Stimulated activated CD8-positive, alpha-beta memory T cell treated with anti-CD3 and anti-CD28 coated beads, Interleukin-4, amount 100 ng/mL, for 24 hours (primary cell): ENCODE measurements at regions not wholly inside any gene's neighbourhood (a gene's known extent, or its start where the extent isn't known, plus 50 kb on each side); places are given as distances from the start of the nearest gene placed in this dataset.

ENCODE experiments used
- DNase-seq: peaks from one replicate; pipeline ENCODE4 v3.0.0-alpha.2; 2020; ENCODE audit warnings: low read depth

GRCh38 chr10:78481842-78482241 is 448.2 kb downstream of the RPS24 start:
- no peak for DNase-seq

DNA sequence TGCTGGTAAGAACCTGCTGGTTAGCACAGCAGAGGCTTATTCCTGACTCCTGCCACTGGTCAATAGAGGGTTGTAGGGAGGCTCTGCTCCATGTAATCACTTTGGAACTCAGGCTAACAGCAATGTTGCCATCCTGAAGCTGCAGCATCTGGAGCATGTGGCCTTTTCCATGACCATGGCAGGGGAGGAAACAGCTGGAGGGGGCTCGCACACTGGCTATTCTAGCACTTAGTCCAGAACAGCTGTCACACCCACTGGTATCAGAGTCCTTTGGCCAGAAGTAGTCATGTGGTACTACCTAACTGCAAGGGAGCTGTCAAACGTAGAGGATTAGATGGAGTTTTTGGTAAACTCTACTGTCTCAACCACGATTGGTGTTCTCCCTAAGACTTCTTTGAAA is 450.0 kb downstream of the RPS24 start:
- no peak for DNase-seq

GRCh38 chr10:78489034-78489433 is 455.4 kb downstream of the RPS24 start:
- no peak for DNase-seq

- DNase-seq: no peak
Observed at GRCh38 chr10:78491812-78492211, 458.1 kb downstream of the RPS24 start.

GRCh38 chr10:78492424-78492823 is 458.8 kb downstream of the RPS24 start:
- no peak for DNase-seq

DNA sequence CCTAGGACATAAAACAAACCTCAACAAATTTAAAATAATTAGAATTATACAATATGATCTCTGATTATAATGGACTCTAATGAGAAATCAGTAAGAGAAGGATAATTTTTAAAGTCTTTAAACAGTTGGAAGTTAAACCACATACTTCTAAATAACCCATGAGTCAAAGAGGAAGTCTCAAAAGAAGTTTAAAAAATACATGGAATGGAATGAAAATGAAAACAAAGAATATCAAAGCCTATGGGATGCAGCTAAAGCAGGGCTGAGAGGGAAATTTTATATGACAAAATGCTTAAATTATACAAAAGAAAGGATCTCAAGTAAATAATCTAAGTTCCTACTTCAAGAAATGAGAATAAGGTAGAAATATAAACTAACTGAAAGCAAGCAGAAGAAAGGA is 460.5 kb downstream of the RPS24 start:
- no peak for DNase-seq

DNA sequence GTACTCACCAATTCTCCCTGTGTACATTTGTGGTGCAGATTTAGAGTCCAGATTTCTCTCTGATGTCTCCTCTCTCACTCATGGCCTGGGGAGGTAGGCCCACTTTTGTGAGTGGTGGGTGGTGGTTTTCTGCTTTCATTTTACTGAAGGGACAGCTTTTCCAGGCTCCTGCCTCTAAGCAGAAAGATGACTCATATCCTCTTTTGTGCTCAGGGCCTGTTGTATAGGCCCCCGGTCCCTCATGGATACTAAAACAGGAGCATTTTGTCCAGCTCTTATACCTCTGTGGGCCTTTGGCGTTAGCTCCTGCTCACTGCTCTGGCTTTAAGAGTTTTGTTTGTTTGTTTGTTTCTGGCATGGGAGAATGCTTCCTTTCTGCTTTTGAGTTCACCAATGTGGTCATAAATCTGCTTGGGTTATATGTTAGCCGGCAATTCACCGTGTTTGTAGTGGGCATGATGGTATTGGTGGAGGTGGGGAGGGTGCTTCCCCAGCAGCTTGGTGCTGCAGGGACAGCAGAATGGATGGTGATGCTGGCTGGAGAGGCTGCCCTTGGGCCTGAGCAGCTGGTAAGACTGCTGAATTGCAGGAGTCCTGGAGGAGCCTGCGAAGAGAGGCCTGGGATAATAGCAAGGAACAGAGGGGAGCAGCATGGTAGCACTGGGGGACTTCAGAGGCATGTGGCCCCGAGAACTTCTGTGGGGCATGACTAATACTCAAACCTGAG is 468.7 kb downstream of the RPS24 start:
- no peak for DNase-seq

- no peak for DNase-seq
Observed at GRCh38 chr10:78504181-78504580, 470.5 kb downstream of the RPS24 start.

DNA sequence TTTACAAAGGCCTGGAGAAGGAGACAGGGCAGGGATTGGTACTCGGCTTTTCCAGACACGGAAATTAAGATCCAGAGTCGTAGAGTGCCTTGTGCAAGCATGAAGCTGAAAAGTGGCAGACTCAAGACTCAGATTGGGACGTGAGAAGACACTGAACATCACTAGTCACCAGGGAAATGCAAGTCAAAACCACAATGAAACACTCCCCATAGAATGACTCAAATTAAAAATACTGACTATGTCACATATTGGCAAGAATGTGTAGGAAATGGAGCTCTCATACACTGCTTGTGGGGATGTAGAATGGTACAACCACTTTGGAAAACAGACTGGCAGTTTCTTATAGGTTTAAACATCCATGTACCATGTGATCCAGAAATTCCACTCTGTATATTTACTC is 472.0 kb downstream of the RPS24 start:
- no peak for DNase-seq

DNA sequence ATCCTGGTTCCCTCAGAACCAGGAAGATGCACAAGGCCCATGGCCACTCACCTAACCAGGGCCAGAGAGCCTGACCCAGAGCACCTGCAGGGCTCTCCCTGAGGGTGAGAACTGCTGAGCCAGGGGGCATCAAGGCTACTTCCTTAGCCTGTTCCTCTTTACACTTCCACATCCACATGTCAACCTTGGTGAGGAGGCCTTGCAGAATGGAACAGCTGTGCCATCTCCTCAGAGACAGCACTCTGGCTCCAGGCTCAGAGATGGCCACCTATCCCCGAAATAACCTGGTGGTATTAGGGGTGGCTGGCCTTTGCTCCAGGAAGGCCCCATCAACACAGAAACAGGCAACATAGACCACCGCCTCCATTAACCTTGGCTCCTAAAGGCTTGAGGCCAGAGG is 473.0 kb downstream of the RPS24 start:
- DNase-seq: no peak

DNA sequence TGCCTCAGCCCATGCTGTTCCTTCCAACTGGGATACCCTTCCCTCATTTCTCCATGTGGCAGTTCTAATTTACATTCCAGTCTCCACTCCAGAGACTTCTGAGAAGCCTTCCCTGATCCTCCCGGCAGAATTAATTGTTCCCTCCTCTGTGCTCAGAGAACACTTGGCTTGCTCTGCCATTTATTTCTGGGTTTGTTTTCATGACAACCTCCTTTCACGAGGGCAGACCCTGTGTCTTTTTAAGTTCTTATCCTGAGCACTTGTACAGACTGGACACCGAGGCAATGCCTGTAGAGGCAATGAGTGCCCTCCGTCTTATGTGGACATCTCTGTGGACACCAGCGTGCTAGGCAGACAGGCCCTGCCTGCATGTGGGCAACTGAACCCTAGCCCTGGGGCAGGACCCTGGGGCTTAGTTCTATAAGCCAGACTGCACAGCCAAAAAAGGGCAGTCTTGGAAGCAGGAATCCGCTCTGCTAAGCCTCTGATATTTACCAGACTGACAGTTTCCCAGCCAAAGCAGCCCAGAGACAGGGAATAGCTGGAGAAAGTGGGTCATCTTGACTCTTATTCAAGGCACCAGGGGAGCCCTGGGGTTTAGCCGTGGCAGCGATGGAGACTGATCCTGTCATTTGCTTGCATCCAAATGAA is 474.0 kb downstream of the RPS24 start:
- no peak for DNase-seq

DNA sequence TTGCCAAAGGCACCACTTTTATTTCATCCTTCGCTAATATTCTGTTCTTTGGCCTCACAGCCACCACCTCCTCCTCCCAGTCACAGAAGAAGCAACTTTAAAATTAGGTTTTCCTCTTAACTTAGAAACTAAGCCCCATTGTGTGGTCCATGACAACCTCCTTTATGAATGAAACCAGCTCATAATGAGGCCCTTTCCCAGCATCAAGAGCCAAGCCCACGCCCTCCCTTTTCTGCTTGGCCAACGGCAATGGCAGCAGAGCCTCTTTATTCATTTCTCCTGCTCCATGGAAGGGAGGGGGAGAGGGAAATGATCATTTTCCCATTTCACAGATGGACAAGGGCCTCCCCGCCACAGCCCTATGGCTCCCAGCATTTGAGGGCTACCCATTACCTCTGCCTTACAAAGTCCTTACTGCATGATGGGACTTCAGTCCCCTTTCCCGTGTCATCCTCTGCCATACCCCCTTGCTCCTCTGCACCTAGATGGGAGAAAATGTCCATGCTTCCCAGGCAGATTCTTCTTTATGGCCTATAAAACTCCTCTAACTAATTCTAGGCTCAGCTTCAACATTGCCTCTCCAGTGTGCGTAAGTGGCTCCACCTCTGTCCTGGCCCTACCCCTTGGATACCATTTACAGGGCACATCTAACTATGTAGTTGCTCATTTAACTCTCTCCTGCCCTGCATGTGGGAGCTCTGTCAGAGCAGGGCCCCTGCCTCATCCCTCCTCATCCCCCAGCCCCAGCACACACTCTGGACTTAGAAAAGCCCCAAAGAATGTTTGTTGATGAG is 475.5 kb downstream of the RPS24 start:
- DNase-seq: no peak

GRCh38 chr10:78510566-78511323 is 477.1 kb downstream of the RPS24 start:
- no peak for DNase-seq

DNA sequence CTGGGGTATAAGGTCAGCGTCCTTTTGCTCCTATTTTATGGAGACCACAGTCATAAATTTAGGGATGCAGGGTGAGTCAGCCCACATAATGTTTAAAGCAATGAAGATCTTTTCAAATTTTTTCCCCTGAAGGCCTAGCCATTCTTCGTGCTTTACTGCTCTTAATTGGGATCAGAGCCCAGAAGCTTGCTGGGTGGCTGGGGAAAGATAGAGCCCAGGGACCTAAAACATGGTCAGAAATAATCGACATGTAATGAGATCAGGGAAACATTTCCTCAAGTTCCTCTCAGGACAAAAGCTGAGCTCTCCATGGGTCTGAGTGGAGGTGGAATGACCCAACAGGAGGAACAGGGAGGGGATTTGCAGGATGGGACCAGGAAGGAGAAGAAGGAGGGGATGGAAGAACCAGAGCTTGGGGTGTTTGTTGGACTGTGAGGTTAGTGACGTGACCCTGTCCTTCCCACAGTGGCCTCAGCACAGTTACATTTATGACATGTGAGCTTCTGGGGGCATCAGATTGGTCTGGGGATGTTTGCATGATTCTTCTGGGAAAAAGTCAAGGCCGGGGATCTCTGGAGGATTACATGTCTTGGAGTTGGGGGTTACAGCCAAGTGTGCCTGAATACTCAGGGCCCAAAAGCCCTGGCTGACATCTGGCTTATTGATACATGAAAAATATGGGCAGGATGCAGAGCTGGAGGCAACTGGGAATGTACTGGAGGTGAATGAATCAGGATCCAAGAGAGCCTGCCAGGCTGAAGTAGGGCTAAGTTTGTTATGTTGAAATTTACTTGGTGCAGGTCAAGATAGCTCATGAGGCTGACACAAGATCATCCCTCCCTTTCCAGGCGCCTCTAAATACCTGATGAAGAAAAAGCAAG is 477.9 kb downstream of the RPS24 start:
- no peak for DNase-seq

GRCh38 chr10:78512205-78512550 is 478.5 kb downstream of the RPS24 start:
- no peak for DNase-seq

DNA sequence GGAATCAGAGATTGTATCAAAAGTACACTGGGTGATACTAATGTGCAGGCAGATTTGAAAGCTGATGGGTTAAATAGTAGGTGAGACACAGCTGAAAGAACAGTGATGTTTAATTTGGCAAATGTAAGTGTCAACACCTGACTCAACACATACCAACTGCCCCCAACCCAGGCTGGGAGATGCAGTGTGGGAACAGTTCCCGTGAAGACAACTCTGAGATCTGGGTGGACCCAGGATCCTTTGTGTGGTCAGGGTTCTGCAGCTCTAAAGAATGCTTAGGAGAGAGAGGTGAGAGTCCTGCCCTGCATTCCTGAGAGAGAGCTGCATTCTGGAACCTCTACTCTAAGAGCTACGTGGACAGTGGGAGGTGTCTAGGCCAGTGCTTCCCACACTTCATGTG is 479.7 kb downstream of the RPS24 start:
- no peak for DNase-seq

GRCh38 chr10:78513986-78514385 is 480.3 kb downstream of the RPS24 start:
- DNase-seq: no peak

- DNase-seq: no peak
Observed at GRCh38 chr10:78514459-78514858, 480.8 kb downstream of the RPS24 start.

- DNase-seq: no peak
Observed at GRCh38 chr10:78515038-78515872, 481.6 kb downstream of the RPS24 start.

- DNase-seq: no peak
Observed at GRCh38 chr10:78515873-78516153, 482.1 kb downstream of the RPS24 start.

DNA sequence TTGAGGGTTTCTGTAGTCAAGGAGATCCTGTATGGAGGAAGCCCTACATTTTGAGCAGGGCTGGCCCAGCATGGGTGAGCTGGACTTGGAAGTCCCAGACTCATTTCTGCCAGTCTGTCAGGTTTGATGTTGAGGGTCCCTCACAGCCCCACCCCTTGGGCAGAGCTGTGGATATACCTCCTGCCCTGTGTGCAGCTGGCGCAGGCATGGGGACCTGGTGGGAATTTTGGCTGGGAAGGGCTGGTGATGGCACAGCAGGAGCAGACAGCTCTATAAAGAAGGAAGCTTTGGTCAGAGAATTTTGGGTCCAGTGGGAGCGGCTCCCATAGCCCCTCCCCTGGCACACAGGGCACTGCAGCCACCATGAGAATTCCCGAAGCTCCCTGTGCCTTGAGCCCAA is 482.6 kb downstream of the RPS24 start:
- DNase-seq: no peak
